ENCODE measurements at regions not wholly inside any gene's neighbourhood (a gene's known extent, or its start where the extent isn't known, plus 50 kb on each side); places are given as distances from the start of the nearest gene placed in this dataset.

GRCh38 chr18:47574966-47575365, 323.5 kb upstream of the SKOR2 start:
- DNase-seq (ENCODE audit: low spot score): no peak
- in situ Hi-C loops (cut with MboI; ENCODE audit: low sequenced_read_pairs, unreplicated experiment): no loop called here
- TF ChIP-seq CTCF (IDR thresholded peaks at IDR 0.05; ENCODE audit: borderline replicate concordance, control extremely low read depth, extremely low read depth, insufficient read depth, missing control alignments): no peak

DNA sequence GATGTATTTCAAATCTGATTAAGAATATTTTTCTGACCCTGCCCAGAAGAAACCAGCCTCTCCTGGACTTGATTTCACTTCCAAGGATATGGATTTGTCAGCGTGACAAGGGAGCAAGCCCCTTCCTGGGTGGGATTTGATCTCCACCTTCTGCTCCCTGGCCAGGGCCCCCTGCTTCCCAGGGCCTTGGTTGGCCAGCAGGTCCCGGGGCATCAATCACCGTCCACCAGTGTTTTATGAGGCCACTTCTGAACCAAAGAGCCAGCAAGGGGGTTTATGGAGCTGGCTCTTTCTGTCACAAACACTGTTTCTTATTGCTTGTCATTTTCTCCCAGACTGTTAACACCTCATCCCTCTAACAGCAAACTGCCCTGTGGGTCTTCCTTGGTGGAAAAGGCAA, 320.5 kb upstream of the SKOR2 start:
- in situ Hi-C loops (cut with MboI; ENCODE audit: low sequenced_read_pairs, unreplicated experiment): no loop called here
- no peak for TF ChIP-seq CTCF (IDR thresholded peaks at IDR 0.05; ENCODE audit: borderline replicate concordance, control extremely low read depth, extremely low read depth, insufficient read depth, missing control alignments)
- no peak for DNase-seq (ENCODE audit: low spot score)

GRCh38 chr18:47566809-47567208, 315.3 kb upstream of the SKOR2 start:
- no peak for TF ChIP-seq CTCF (IDR thresholded peaks at IDR 0.05; ENCODE audit: borderline replicate concordance, control extremely low read depth, extremely low read depth, insufficient read depth, missing control alignments)
- in situ Hi-C loops (cut with MboI; ENCODE audit: low sequenced_read_pairs, unreplicated experiment): no loop called here
- DNase-seq (ENCODE audit: low spot score): no peak

DNA sequence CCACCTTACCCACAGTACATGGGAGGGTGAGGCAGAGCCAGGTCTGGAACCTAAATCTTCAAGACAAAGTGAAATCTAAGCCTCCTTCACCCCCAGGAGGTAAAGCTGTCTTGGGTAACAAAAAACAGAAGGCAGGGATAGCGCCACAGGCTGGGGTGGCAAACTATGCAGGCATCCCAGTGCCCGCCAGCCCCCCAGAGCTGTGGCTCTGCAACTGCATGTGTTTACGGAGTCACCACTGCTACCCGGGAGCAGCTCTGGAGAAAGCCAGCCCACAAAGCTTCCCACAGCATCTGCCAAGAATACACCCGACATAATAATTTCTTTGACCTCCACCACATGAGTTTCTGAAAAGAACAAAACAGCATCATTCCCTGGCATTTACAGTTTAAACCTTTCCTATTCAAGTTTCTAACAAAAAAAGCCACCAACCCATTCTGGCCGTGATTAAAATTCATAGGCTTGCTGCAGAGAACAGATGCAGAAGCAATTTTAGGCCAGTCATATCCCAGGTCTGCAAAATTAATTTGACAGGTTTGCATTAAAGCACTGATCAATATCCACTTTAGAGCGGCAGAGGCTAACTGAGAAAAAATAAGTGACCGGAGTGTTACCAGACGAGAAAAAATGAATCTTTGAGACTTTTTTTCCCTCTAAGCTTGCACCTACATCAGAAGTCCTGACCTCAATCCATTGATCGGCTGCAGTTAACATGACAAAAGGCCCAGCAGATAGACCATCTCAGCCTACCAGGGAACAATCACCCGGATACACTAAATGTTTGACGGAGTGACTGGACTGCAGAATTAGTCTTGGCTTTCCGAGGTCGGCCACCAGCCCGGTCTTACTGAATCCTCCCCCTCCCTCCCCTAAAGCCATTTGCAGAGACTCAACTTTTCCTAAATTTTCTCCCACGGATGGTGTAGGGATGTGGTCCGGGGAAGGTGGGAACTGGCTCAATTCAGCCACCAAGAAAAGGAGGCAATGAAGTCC, 309.6 kb upstream of the SKOR2 start:
- no peak for TF ChIP-seq CTCF (IDR thresholded peaks at IDR 0.05; ENCODE audit: borderline replicate concordance, control extremely low read depth, extremely low read depth, insufficient read depth, missing control alignments)
- in situ Hi-C loops (cut with MboI; ENCODE audit: low sequenced_read_pairs, unreplicated experiment): no loop called here
- no peak for DNase-seq (ENCODE audit: low spot score)

DNA sequence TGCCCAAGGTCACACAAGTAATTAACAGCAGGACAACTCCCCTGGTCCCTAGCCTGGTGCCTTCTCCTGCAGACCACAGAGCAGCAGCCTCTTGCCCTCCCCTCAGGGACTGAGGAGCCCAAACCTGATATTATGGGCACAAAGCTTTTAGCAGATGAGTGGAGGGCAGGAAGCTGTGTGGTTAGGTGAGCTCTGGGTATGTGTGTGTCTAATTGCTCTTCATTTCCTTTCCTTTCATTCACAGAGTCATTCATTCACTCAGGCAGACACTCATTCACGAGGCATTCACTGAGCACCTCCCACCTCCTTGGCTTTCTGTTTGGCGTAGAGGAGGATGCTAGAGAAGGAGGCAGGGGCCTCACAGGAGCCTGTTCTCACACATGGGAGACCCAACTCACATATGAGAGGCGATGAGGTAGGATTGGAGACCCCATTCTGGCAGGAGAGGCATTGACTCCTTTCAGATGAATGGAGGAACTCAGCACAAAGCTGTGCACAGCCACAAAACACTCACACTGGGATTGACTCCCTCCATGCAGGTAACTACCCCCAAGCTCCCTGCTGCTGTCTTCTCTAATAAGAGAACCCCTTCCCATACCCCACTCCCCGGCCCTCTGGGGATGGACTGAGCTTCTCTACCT, 306.8 kb upstream of the SKOR2 start:
- in situ Hi-C loops (cut with MboI; ENCODE audit: low sequenced_read_pairs, unreplicated experiment): no loop called here
- DNase-seq (ENCODE audit: low spot score): no peak
- no peak for TF ChIP-seq CTCF (IDR thresholded peaks at IDR 0.05; ENCODE audit: borderline replicate concordance, control extremely low read depth, extremely low read depth, insufficient read depth, missing control alignments)

GRCh38 chr18:47557160-47557559, 305.7 kb upstream of the SKOR2 start:
- in situ Hi-C loops (cut with MboI; ENCODE audit: low sequenced_read_pairs, unreplicated experiment): no loop called here
- DNase-seq (ENCODE audit: low spot score): no peak
- no peak for TF ChIP-seq CTCF (IDR thresholded peaks at IDR 0.05; ENCODE audit: borderline replicate concordance, control extremely low read depth, extremely low read depth, insufficient read depth, missing control alignments)
